ENCODE measurements at regions not wholly inside any gene's neighbourhood (a gene's known extent, or its start where the extent isn't known, plus 50 kb on each side); places are given as distances from the start of the nearest gene placed in this dataset.

DNA sequence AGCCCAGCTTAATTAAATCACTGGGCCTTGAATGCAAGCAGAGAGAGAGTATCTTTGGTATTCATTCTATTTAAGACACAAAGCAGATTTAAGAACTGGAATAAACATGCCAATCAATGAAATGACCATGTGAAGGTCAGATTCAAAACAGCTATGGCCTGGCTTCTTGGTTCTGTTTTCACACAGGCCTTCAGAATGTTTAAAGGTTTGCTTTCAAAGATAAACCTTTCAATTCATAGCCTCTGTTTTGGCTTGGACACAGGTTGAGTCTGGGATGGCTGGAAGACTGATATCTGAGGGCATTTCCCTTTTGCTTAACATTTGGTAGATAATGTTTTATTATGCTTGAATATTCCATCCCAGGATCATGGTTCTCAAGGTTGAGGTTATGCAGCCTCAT is 244.4 kb upstream of the KBTBD8 start:
- intact Hi-C loops (cut with micrococcal nuclease; ENCODE audit: unreplicated experiment): no loop called here
- CTCF ChIA-PET: no interaction called here

DNA sequence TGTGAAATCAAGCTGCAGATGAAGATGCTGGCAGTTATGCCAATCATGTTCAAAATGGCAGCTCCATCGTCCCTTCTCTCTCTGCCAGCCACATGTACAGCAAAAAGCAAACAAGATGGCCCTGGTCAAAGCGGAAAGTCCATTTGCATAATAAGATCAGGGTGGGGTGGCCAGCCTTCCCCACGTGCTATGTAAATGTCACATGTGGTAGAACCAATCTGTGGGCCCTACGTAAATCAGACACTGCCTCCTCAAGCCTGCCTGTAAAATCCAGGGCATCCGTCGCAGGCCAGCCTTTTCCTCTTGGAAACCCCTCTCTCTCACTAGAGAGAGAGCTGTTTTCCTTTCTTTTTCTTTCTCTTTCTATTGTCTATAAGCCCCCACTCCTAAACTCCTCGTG is 243.5 kb upstream of the KBTBD8 start:
- Histone ChIP-seq H3K36me3 (ENCODE audit: insufficient read depth, low read length, poor library complexity, severe bottlenecking) (no peaks in the 10 kb centered on the region), H3K27me3 (replicated peaks; ENCODE audit: insufficient read depth, low read depth, low read length, poor library complexity) (no peaks in the 10 kb centered on the region), H3K9me3 (ENCODE audit: low read depth, low read length, poor library complexity, severe bottlenecking) (no peaks in the 10 kb centered on the region), H3K27ac (ENCODE audit: low read depth, low read length, poor library complexity, severe bottlenecking) (no peak overlapping the region), H3K4me1 (ENCODE audit: insufficient read depth, low read length, poor library complexity, severe bottlenecking) (no peaks in the 10 kb centered on the region), H3K4me3 (ENCODE audit: low read depth, low read length, poor library complexity, severe bottlenecking) (no peak overlapping the region)
- POLR2A ChIA-PET (ENCODE audit: low non-redundant PET): no interaction called here
- CTCF ChIA-PET: no interaction called here
- intact Hi-C loops (cut with micrococcal nuclease; ENCODE audit: unreplicated experiment): no loop called here
- BruUV-seq (replicated peaks): no TSS peak
- TF ChIP-seq EZH2 (IDR thresholded peaks at IDR 0.05; ENCODE audit: borderline replicate concordance, low read depth, low read length, poor library complexity, severe bottlenecking): no peak
- TF ChIP-seq, protein P1, sequence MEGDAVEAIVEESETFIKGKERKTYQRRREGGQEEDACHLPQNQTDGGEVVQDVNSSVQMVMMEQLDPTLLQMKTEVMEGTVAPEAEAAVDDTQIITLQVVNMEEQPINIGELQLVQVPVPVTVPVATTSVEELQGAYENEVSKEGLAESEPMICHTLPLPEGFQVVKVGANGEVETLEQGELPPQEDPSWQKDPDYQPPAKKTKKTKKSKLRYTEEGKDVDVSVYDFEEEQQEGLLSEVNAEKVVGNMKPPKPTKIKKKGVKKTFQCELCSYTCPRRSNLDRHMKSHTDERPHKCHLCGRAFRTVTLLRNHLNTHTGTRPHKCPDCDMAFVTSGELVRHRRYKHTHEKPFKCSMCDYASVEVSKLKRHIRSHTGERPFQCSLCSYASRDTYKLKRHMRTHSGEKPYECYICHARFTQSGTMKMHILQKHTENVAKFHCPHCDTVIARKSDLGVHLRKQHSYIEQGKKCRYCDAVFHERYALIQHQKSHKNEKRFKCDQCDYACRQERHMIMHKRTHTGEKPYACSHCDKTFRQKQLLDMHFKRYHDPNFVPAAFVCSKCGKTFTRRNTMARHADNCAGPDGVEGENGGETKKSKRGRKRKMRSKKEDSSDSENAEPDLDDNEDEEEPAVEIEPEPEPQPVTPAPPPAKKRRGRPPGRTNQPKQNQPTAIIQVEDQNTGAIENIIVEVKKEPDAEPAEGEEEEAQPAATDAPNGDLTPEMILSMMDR (conservative IDR thresholded peaks at IDR 0.05; ENCODE audit: low read depth, low read length): no peak
- DNase-seq (ENCODE audit: low spot score): no peak

More for the DNA sequence above, 244.4 kb upstream of the KBTBD8 start:
- Histone ChIP-seq H3K36me3 (ENCODE audit: insufficient read depth, low read length, poor library complexity, severe bottlenecking) (no peaks in the 10 kb centered on the region), H3K27me3 (replicated peaks; ENCODE audit: insufficient read depth, low read depth, low read length, poor library complexity) (no peaks in the 10 kb centered on the region), H3K4me1 (ENCODE audit: insufficient read depth, low read length, poor library complexity, severe bottlenecking) (no peaks in the 10 kb centered on the region), H3K9me3 (ENCODE audit: low read depth, low read length, poor library complexity, severe bottlenecking) (no peaks in the 10 kb centered on the region), H3K27ac (ENCODE audit: low read depth, low read length, poor library complexity, severe bottlenecking) (no peak overlapping the region), H3K4me3 (ENCODE audit: low read depth, low read length, poor library complexity, severe bottlenecking) (no peak overlapping the region)
- POLR2A ChIA-PET (ENCODE audit: low non-redundant PET): no interaction called here
- no peak for DNase-seq (ENCODE audit: low spot score)
- BruUV-seq (replicated peaks): no TSS peak
- TF ChIP-seq, protein P1 (conservative IDR thresholded peaks at IDR 0.05; ENCODE audit: low read depth, low read length): no peak
- TF ChIP-seq EZH2 (IDR thresholded peaks at IDR 0.05; ENCODE audit: borderline replicate concordance, low read depth, low read length, poor library complexity, severe bottlenecking): no peak

DNA sequence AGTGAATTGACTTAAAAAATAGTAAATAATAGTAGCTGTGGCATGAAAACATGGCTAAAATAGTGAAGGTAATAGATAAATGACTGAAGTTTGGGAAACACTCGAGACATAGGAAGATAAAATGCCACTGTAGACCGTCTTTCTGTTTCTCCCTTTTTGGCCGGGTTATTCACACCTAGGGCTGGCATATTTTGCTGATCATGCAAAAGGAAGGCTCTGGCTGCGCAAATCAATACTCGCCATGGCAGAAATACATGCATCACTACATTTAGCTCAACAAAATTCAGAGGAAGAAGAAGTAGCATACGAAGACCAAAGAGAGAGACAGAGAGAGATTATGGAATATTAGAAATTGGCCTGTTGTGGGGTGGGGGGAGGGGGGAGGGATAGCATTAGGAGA is 242.2 kb upstream of the KBTBD8 start:
- intact Hi-C loops (cut with micrococcal nuclease; ENCODE audit: unreplicated experiment): no loop called here
- no TSS peak for BruUV-seq (replicated peaks)
- no peaks in the 10 kb centered on the region for H3K36me3 ChIP-seq (ENCODE audit: insufficient read depth, low read length, poor library complexity, severe bottlenecking)
- H3K27me3 ChIP-seq (replicated peaks; ENCODE audit: insufficient read depth, low read depth, low read length, poor library complexity): no peaks in the 10 kb centered on the region
- CTCF ChIA-PET: no interaction called here
- H3K4me1 ChIP-seq (ENCODE audit: insufficient read depth, low read length, poor library complexity, severe bottlenecking): peaks cover 8% of the 10 kb centered on the region
- no peak overlapping the region for H3K27ac ChIP-seq (ENCODE audit: low read depth, low read length, poor library complexity, severe bottlenecking)
- no peak overlapping the region for H3K4me3 ChIP-seq (ENCODE audit: low read depth, low read length, poor library complexity, severe bottlenecking)
- POLR2A ChIA-PET (ENCODE audit: low non-redundant PET): no interaction called here
- TF ChIP-seq, protein P1 (conservative IDR thresholded peaks at IDR 0.05; ENCODE audit: low read depth, low read length): no peak
- TF ChIP-seq EZH2 (IDR thresholded peaks at IDR 0.05; ENCODE audit: borderline replicate concordance, low read depth, low read length, poor library complexity, severe bottlenecking): no peak
- H3K9me3 ChIP-seq (ENCODE audit: low read depth, low read length, poor library complexity, severe bottlenecking): no peaks in the 10 kb centered on the region
- DNase-seq (ENCODE audit: low spot score): no peak
